ENCODE measurements at regions not wholly inside any gene's neighbourhood (a gene's known extent, or its start where the extent isn't known, plus 50 kb on each side); places are given as distances from the start of the nearest gene placed in this dataset.

GRCh38 chr1:39109644-39110043 lies 83.5 kb downstream of the NDUFS5 start:
- DNase-seq, result no peak

DNA sequence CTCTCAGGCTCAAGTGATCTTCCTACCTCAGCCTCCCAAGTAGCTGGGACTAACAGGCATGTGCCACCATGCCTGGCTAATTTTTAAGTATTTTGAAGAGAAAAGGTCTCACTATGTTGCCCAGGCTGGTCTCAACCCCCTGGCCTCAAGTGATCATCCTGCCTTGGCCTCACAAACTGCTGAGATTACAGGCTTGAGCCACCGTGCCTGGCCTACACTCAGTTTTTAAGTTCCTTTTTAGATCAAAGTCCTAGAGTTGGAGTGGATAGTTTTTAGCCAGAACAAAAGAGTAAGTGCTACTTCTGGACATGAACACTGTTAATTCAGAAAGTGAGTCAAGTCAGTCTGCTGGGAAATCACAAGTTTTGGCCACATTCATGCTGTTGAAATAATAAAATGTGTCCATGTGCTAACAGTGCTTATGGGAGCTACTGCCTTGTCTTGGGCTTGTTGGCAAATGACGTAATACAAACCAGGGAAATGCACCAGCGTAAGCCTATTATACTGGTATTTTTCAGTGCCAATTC lies 84.2 kb downstream of the NDUFS5 start:
- no peak for DNase-seq

GRCh38 chr1:39110882-39111281 lies 84.7 kb downstream of the NDUFS5 start:
- DNase-seq, result no peak

DNA sequence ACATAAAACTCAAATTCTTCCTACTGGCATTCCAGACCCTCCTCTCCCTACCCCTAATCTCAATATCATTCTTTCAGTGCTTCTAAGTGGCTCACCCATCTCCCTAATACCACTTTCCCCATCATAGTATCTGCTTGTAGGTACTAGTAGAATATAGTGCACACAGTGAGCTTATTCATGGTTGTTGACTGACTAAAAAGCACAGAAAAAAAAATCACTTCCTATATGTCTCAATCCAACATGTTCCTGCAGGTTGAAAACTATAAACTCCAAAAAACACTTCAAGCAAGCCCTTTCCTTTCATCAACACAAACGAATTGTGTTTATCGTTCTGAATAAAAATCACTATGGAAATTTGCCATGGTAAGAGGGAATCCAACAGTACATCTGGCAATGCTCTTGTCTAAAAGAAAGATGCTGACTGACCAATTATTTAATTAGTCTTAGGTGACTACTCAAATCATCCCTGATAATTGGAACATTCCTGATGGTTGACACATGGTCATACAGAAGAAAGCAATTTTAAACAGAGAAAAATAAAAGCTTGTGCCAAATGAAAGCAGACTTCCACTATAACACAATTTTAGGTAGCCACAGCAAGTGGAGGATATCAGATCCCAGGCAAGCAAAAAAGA lies 87.1 kb downstream of the NDUFS5 start:
- DNase-seq, result peak; percentile 72

DNA sequence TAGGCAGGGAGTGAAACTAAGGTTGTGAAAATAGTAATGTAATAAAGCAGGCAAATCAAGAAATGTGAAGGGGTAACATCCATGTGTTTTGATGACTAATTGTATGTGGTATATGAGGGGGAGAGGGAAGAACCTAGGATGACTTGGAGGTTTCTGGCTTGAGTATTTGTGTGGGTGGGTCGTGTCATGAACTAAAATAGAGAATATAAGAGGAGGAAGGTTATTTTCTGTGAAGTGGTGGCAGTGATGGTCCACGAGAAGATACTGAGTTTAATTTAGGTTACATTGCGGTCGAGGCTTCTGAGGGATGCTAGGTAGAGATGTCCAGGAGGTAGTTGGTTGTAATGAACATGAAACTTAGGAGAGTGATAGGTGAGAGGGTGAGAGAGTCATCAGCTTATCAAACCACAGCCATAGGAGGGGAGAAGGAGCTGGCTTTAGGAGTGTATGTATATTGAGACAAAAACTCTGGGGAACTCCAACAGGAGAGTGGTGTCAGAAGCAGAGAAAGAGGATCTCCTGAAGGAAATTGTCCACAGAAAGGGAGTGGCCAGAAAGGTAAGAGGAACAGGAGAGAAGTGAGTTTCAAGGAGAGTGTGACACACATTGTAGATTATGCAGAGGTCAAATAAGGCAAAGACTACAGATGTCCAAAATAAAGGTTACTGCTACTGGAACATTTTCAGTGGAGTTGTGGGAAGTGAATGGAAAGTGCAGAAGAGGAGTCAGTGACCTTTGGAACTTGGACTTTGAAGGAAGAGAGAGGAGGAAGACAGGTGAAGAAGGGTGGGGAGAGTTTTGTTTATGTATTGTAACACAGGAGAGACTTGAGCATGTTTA lies 89.0 kb upstream of the MACF1 start:
- DNase-seq, result no peak

- no peak for DNase-seq
Observed at GRCh38 chr1:39116116-39116607, 88.3 kb upstream of the MACF1 start.

DNA sequence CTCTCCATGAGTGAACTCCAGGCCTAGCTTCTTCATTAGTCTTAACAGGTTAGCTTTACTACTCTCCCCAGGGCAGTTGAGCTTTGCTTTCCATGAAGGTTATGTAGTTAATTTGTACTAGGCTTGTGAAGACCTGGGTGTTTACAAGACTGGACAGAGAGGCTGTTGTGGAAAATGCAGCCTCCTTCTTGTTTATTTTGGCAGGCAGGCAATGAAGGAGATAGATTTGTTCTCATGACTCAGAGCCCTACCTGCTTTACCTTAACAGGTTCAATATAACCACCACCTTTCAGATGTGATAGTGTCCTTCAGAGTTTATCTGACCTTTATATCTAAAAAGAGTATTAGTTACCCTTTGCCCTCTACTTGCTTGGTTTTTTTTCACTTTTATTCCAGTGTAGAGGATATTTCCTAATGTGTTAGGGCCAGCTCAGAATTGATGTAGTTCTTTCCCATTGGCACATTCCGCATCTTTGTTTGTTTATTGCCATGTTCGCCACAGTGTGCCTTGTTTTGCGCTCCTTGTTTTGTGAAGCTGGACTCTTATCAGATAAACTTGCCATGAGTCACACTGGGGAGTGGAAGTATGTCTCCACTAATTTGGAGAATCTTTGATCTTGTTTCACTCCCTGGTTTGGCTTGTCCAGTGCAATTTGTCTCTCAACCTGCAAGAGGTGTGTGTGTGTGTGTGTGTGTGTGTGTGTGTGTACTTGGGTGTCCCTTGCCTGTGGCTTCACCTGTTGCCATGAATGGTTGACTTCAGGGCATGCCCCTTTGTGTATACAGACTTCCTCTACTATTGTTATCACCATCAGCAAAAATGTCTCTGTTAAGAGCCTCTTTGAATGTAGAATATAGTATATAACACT lies 87.4 kb upstream of the MACF1 start:
- DNase-seq, result no peak

GRCh38 chr1:39117899-39118450 lies 86.5 kb upstream of the MACF1 start:
- DNase-seq, result no peak

GRCh38 chr1:39122056-39122455 lies 82.4 kb upstream of the MACF1 start:
- no peak for DNase-seq

GRCh38 chr1:39124282-39124681 lies 80.2 kb upstream of the MACF1 start:
- no peak for DNase-seq

DNA sequence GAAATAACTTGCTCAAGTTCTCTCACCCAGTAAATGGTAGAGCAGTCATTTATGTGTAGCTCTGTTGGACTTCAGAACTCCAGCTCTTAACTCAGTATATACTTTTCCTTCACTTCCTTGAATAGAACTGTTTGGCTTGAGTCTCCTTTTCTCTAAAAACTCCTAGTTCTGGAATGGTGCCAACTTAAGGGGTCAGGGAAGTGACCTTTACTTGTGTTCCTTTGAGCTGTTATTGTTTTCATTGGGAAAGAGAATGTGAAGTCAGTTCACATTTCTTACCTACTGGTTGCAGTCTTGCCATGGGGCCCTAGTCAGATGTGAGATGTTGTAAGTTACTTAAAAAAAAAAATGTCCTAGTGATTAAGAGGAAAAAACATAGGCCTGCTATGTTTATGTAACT lies 77.0 kb upstream of the MACF1 start:
- no peak for DNase-seq

DNA sequence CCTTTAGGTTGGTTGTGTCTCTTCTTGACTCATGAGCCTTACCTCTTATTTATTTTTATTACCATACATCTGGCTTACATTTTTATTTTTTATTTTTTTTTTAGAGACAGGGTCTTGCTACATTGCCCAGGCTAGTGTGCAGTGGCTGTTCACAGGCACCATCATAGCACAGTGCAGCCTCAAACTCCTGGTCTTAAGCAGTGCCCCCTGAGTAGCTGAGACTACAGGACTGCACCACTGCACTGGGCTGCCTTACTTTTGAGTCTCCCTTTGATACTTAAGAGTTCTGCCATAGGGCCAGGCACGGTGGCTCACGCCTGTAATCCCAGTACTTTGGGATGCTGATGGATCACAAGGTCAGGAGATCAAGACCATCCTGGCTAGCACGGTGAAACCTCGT lies 76.4 kb upstream of the MACF1 start:
- DNase-seq, result no peak

DNA sequence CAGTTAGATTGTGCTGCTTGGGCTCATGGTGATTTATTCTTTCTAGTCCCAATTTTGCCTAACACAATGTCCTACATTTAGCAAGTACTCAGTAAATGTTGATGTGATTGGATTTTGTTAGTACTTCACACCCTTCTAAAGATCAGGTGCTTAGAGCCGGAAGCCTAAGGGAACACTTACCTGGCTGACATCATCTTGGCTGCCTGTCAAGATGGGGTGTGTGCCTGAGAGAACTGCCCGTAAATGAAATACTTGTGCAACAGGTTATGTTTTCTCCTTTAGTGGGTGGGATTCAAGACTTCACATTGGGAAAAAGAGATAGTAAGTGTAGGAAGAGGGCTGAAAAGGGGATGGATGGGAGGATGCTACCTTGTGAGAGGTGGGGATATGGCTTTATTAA lies 75.5 kb upstream of the MACF1 start:
- no peak for DNase-seq

DNA sequence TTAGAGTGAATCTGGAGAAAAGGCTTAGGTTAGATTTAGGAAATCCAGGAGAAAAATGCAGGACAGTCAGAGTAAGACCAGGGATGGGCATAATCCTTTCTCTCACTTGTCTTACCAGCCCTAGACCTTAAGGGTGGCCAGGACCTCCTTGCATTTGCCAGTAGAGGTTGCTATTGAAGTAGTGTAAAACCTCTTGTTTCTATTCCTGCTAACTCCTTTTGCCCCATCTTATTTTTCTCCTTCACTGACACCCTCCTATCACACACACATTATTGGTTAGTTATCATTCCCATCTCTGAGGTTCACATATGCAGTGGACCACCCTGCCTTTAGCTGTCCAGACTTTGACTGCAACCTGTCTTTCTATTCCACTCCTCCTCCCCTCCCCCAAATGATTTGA lies 75.0 kb upstream of the MACF1 start:
- DNase-seq, result no peak

DNA sequence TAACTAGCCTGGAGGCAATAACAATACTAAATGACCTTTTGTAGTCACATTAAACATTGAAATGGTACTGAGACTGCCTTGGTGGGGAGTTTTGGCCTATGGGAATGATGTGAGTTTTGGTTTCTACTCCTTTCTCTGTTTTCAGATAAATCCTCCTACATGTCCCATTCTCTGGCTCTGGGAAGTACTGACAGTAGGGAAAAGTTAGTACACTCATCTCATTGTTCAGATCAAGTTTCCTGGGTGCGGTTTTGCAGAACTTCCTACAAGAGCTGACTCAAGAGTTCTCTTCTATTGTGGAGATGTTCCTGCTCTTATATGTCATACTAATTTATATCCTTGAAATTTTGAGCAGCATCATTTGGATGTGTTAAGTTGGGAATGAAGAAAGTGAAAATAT lies 74.2 kb upstream of the MACF1 start:
- DNase-seq, result no peak

GRCh38 chr1:39131940-39132339 lies 72.6 kb upstream of the MACF1 start:
- DNase-seq, result no peak

DNA sequence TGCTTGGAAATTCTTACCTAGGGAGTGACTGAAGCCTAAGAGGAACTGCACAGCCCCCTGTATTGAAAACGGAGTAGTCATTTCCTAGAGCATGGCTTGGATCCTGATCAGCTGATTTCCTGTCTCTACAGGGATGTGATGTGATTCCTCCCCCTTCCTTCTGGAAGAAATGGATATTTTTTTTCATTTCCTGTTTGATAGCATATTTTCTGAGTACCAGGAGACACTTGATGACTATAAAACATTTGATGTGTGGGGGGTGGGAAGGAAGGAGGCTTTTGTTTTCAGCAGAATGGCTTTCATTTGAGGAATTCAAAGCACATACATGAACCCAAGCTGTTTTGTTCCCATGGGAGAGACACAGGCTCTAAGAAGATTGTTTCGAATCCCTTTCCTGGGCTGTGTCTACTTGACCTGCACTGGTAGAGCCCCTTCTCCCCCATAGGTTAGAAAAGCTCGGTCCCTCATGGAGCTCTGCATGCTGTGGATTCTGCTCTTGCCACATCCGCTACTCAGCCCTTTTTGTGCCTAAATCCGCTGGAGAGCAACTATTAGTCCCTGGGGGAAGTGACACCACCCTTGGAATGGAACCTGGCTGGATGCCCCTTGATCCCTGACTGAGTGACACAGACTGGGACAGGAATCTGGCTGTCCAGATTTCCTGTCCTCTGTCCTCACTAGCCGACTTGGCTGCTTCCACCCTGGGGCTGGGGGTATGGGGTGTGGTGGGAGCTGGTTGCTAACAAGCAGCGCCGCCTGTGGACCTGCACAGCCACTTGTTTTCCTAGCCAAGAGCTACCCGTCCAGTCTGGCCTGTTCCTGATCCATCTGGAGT lies 71.8 kb upstream of the MACF1 start:
- DNase-seq, result peak; percentile 21

- no peak for DNase-seq
Observed at GRCh38 chr1:39133340-39133684, 71.2 kb upstream of the MACF1 start.

DNA sequence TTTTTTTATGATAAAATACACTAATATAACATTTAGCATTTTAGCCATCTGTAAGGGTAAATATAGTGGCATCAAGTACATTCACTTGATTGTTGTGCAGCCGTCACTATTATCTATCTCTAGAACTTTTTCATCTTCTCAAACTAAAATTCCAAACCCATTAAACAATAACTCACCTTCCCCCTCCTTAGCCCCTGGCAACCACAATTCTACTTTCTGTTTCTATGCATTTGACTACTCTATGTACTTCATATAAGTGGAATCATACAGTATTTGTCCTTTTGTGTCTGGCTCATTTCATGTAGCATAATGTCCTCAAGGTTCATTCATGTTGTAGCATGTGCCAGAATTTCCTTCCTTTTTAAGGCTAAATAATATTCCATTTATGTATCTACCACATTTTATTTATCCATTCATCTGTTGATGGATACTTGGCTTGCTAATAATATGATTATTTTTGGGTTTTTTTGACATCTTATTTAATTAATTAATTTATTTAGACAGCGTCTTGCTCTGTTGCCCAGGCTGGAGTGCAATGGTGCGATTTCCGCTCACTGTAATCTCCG lies 69.6 kb upstream of the MACF1 start:
- no peak for DNase-seq

DNA sequence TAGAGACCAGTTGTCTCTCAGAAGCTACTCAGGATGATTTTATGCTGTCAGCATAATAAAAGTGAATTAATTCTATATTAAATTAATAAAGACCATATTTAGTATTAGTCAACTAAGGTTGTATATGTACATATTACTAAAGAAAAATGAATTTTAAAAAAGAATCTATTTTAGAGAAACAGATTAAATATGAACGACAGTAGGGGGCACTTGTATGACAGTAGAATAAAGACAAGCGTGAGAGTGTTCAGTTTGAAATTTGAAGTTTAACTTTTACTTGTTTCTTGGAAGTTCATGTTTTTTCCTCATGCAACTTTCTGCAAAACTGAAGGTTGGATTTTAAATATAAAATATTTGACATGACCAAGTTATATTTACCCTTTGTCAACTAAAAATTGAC lies 67.9 kb upstream of the MACF1 start:
- DNase-seq, result no peak

- no peak for DNase-seq
Observed at GRCh38 chr1:39139723-39140360, 64.7 kb upstream of the MACF1 start.

Data from NCI-H446 treated with DMSO at 0.1 percent for 48 hours (cell line).